OCI-LY3 (cell line): ENCODE measurements at regions not wholly inside any gene's neighbourhood (a gene's known extent, or its start where the extent isn't known, plus 50 kb on each side); places are given as distances from the start of the nearest gene placed in this dataset.

ENCODE experiments used
- H2AFZ ChIP-seq: fragments of 200-600, 300-600 bp; shearing (Covaris generic); 2 replicates; pipeline ENCODE4 v1.6.0; 2014; ENCODE audit warnings: antibody characterized with exemption, low read depth, low read length
- H3K27ac ChIP-seq: fragments of 200-600, 300-600 bp; sonication (generic); 2 replicates; pipeline ENCODE4 v1.5.1; 2014; ENCODE audit warnings: mild to moderate bottlenecking, low read length, moderate library complexity, mixed read lengths
- H3K27me3 ChIP-seq: fragments of 200-600, 300-600 bp; sonication (generic); 2 replicates; pipeline ENCODE4 v1.6.1; 2014; ENCODE audit warnings: low read depth, low read length, mixed read lengths
- H3K36me3 ChIP-seq: fragments of 200-600, 300-600 bp; sonication (generic); replicated peaks from 2 replicates; pipeline ENCODE3; 2014; ENCODE audit warnings: low read depth, low read length, mixed read lengths
- H3K4me1 ChIP-seq: fragments of 300-600, 200-600 bp; sonication (generic); 2 replicates; pipeline ENCODE4 v1.6.1; 2014; ENCODE audit warnings: low read length, mixed read lengths
- H3K4me2 ChIP-seq: fragments of 200-600, 300-600 bp; sonication (generic); 2 replicates; pipeline ENCODE4 v1.6.1; 2014; ENCODE audit warnings: low read length, mixed read lengths
- H3K4me3 ChIP-seq: fragments of 300-600, 200-600 bp; sonication (generic); 2 replicates; pipeline ENCODE4 v1.5.1; 2014; ENCODE audit warnings: antibody characterized with exemption, mild to moderate bottlenecking, low read length, moderate library complexity
- H3K79me2 ChIP-seq: fragments of 300-600, 200-600 bp; shearing (Covaris generic); 2 replicates; pipeline ENCODE4 v1.6.1; 2014; ENCODE audit warnings: mild to moderate bottlenecking, low read length, mixed read lengths
- H3K9ac ChIP-seq: fragments of 300-600, 200-600 bp; shearing (Covaris generic); 2 replicates; pipeline ENCODE4 v1.6.0; 2014; ENCODE audit warnings: mild to moderate bottlenecking, low read length, moderate library complexity
- H3K9me3 ChIP-seq: fragments of 200-600, 300-600 bp; shearing (Covaris generic); 2 replicates; pipeline ENCODE4 v1.6.1; 2014; ENCODE audit warnings: low read length, mixed read lengths; ENCODE audit not compliant: insufficient read depth
- H4K20me1 ChIP-seq: fragments of 200-600, 300-600 bp; sonication (generic); 2 replicates; pipeline ENCODE4 v1.6.1; 2016; ENCODE audit warnings: low read length, mixed read lengths; ENCODE audit not compliant: insufficient read depth
- CTCF ChIP-seq: fragments of 200-600, 300-600 bp; sonication (generic); IDR thresholded peaks from 2 replicates; pipeline ENCODE4 v1.5.1; 2014; ENCODE audit warnings: antibody characterized with exemption, low read length, low read depth
- EZH2phosphoT487 ChIP-seq: fragments of 200-600 bp; shearing (Covaris generic); IDR thresholded peaks from 2 replicates; pipeline ENCODE4 v1.6.1; 2018; ENCODE audit warnings: antibody characterized with exemption, mixed run types, low read depth

GRCh38 chr4:187479511-187479910 is 516.1 kb upstream of the ZFP42 start:
- Histone ChIP-seq H3K4me3 (no peak overlapping the region), H4K20me1 (no peaks in the 10 kb centered on the region), H3K27me3 (no peaks in the 10 kb centered on the region), H3K4me2 (no peak overlapping the region), H3K79me2 (no peaks in the 10 kb centered on the region), H3K9me3 (no peaks in the 10 kb centered on the region), H3K36me3 (no peaks in the 10 kb centered on the region), H2AFZ (no peak overlapping the region), H3K4me1 (no peaks in the 10 kb centered on the region), H3K27ac (no peak overlapping the region), H3K9ac (no peak overlapping the region)
- TF ChIP-seq CTCF (no peak), EZH2phosphoT487 (no peak)

- no peaks in the 10 kb centered on the region for H4K20me1 ChIP-seq
- H3K4me1 ChIP-seq: no peaks in the 10 kb centered on the region
- H3K9ac ChIP-seq: no peak overlapping the region
- H3K27me3 ChIP-seq: no peaks in the 10 kb centered on the region
- no peak overlapping the region for H3K4me2 ChIP-seq
- no peaks in the 10 kb centered on the region for H3K9me3 ChIP-seq
- no peak overlapping the region for H3K27ac ChIP-seq
- TF ChIP-seq EZH2phosphoT487 (no peak), CTCF (no peak)
- no peak overlapping the region for H2AFZ ChIP-seq
- H3K4me3 ChIP-seq: no peak overlapping the region
- no peaks in the 10 kb centered on the region for H3K79me2 ChIP-seq
- H3K36me3 ChIP-seq: no peaks in the 10 kb centered on the region
Measured at GRCh38 chr4:187480146-187481145, 515.1 kb upstream of the ZFP42 start.

GRCh38 chr4:187484186-187484585 is 511.4 kb upstream of the ZFP42 start:
- H3K27ac ChIP-seq: no peak overlapping the region
- H4K20me1 ChIP-seq: no peaks in the 10 kb centered on the region
- no peak overlapping the region for H3K4me2 ChIP-seq
- H3K4me3 ChIP-seq: no peak overlapping the region
- H2AFZ ChIP-seq: no peak overlapping the region
- no peak overlapping the region for H3K9ac ChIP-seq
- no peaks in the 10 kb centered on the region for H3K4me1 ChIP-seq
- no peaks in the 10 kb centered on the region for H3K36me3 ChIP-seq
- H3K79me2 ChIP-seq: no peaks in the 10 kb centered on the region
- TF ChIP-seq CTCF (no peak), EZH2phosphoT487 (no peak)
- H3K27me3 ChIP-seq: no peaks in the 10 kb centered on the region
- no peaks in the 10 kb centered on the region for H3K9me3 ChIP-seq

- Histone ChIP-seq H2AFZ (no peak overlapping the region), H4K20me1 (no peaks in the 10 kb centered on the region), H3K9ac (no peak overlapping the region), H3K27ac (no peak overlapping the region), H3K4me3 (no peak overlapping the region), H3K27me3 (no peaks in the 10 kb centered on the region), H3K79me2 (no peaks in the 10 kb centered on the region), H3K4me1 (no peaks in the 10 kb centered on the region), H3K9me3 (no peaks in the 10 kb centered on the region), H3K4me2 (no peak overlapping the region), H3K36me3 (no peaks in the 10 kb centered on the region)
- no peak for TF ChIP-seq EZH2phosphoT487
- TF ChIP-seq CTCF: no peak
Measured at GRCh38 chr4:187485676-187486075, 509.9 kb upstream of the ZFP42 start.
